Epithelial cell of esophagus (primary cell): ENCODE measurements at regions not wholly inside any gene's neighbourhood (a gene's known extent, or its start where the extent isn't known, plus 50 kb on each side); places are given as distances from the start of the nearest gene placed in this dataset.

Experiments
- DNase-seq: peaks from one replicate; pipeline ENCODE4 v3.0.0; 2010; ENCODE audit warnings: low read depth
- H3K4me3 ChIP-seq: 2 replicates; pipeline ENCODE4 v1.5.1; 2011; ENCODE audit warnings: mild to moderate bottlenecking, low read length, control low read depth
- CTCF ChIP-seq: IDR thresholded peaks from 2 replicates; pipeline ENCODE4 v1.5.1; 2011; ENCODE audit warnings: low read depth, mild to moderate bottlenecking, low read length, control low read depth, inconsistent platforms; ENCODE audit not compliant: insufficient read depth; ENCODE audit errors: missing control alignments

GRCh38 chr2:118731413-118731812 is 116.0 kb downstream of the EN1 start:
- DNase-seq: no peak
- no peak overlapping the region for H3K4me3 ChIP-seq
- no peak for TF ChIP-seq CTCF

- no peak for DNase-seq
- no peak for TF ChIP-seq CTCF
- no peak overlapping the region for H3K4me3 ChIP-seq
Measured at GRCh38 chr2:118730405-118730804, 117.0 kb downstream of the EN1 start.

GRCh38 chr2:118729760-118730159 is 117.7 kb downstream of the EN1 start:
- peak; percentile 70 for DNase-seq
- H3K4me3 ChIP-seq: no peak overlapping the region
- TF ChIP-seq CTCF: no peak

- TF ChIP-seq CTCF: no peak
- DNase-seq: no peak
- H3K4me3 ChIP-seq: no peak overlapping the region
Measured at GRCh38 chr2:118728984-118729383, 118.5 kb downstream of the EN1 start.

- no peak for TF ChIP-seq CTCF
- no peak for DNase-seq
- no peak overlapping the region for H3K4me3 ChIP-seq
Measured at GRCh38 chr2:118726821-118727220, 120.6 kb downstream of the EN1 start.

GRCh38 chr2:118723394-118723793 is 124.1 kb downstream of the EN1 start:
- no peak overlapping the region for H3K4me3 ChIP-seq
- TF ChIP-seq CTCF: no peak
- no peak for DNase-seq

GRCh38 chr2:118722976-118723375 is 124.5 kb downstream of the EN1 start:
- H3K4me3 ChIP-seq: no peak overlapping the region
- DNase-seq: no peak
- TF ChIP-seq CTCF: no peak
